ENCODE measurements at regions not wholly inside any gene's neighbourhood (a gene's known extent, or its start where the extent isn't known, plus 50 kb on each side); places are given as distances from the start of the nearest gene placed in this dataset.

GRCh38 chr1:240714568-240715292 lies 102.8 kb upstream of the GREM2 start:
- no peak for TF ChIP-seq CTCF (conservative IDR thresholded peaks at IDR 0.05 in 1 of 2, IDR thresholded peaks at IDR 0.05 in 1 of 2; ENCODE audit: low read depth in 1 of 2, low read length in 2 of 2)
- no peak for TF ChIP-seq EZH2 (IDR thresholded peaks at IDR 0.05; ENCODE audit: low read length, missing control alignments)

All from fibroblast of lung (primary cell).